GM12878 (cell line): ENCODE measurements at regions not wholly inside any gene's neighbourhood (a gene's known extent, or its start where the extent isn't known, plus 50 kb on each side); places are given as distances from the start of the nearest gene placed in this dataset.
A peak's percentile ranks its signal among the peaks of the same experiment; 100 is the strongest.

Source experiments
- BCL11A ChIP-seq: IDR thresholded peaks from 2 replicates; pipeline ENCODE4 v1.6.1; 2011; ENCODE audit warnings: low read depth, low read length
- BHLHE40 ChIP-seq, 2 experiments: fragments of 450-650 bp in 1 of 2; IDR thresholded peaks; 2 replicates each; pipeline ENCODE4 v1.6.1; 2011 to 2017; ENCODE audit warnings: low read depth in 2 of 2, borderline replicate concordance in 1 of 2, improper control_type of control experiment in 1 of 2, low read length in 1 of 2, mild to moderate bottlenecking in 1 of 2
- CHD4 ChIP-seq: fragments of 200-600 bp; sonication (generic); IDR thresholded peaks from 2 replicates; pipeline ENCODE4 v1.6.1; 2016; ENCODE audit warnings: mild to moderate bottlenecking
- DPF2 ChIP-seq: fragments of 450-650 bp; IDR thresholded peaks from 2 replicates; pipeline ENCODE4 v1.6.1; 2017; ENCODE audit warnings: mild to moderate bottlenecking
- EP300 ChIP-seq, 2 experiments: fragments of 150-350 bp in 1 of 2; IDR thresholded peaks; 2 replicates each; pipeline ENCODE4 v1.6.1; 2011 to 2012; ENCODE audit warnings: low read depth in 2 of 2, low read length in 2 of 2, borderline replicate concordance in 1 of 2, improper control_type of control experiment in 1 of 2, inconsistent platforms in 1 of 2; ENCODE audit not compliant: control insufficient read depth in 1 of 2
- ESRRA ChIP-seq: IDR thresholded peaks from 2 replicates; pipeline ENCODE4 v1.6.1; 2012; ENCODE audit warnings: mild to moderate bottlenecking, low read length, improper control_type of control experiment
- FOXM1 ChIP-seq: IDR thresholded peaks from 2 replicates; pipeline ENCODE4 v1.6.1; 2012; ENCODE audit warnings: low read depth, mild to moderate bottlenecking, inconsistent platforms, low read length, moderate library complexity
- MEF2A ChIP-seq: IDR thresholded peaks from 2 replicates; pipeline ENCODE4 v1.6.1; 2011; ENCODE audit warnings: low read depth, mild to moderate bottlenecking, low read length, moderate library complexity; ENCODE audit not compliant: insufficient read depth
- MTA3 ChIP-seq: IDR thresholded peaks from 2 replicates; pipeline ENCODE4 v1.6.1; 2012; ENCODE audit warnings: low read length, inconsistent platforms, borderline replicate concordance
- NFYB ChIP-seq: IDR thresholded peaks from 2 replicates; pipeline ENCODE4 v1.6.1; 2011; ENCODE audit warnings: low read depth, mild to moderate bottlenecking, low read length, improper control_type of control experiment, moderate library complexity; ENCODE audit not compliant: insufficient read depth
- PAX5 ChIP-seq: IDR thresholded peaks from 2 replicates; pipeline ENCODE4 v1.6.1; 2011; ENCODE audit warnings: low read depth, low read length, borderline replicate concordance
- PAX8 ChIP-seq: fragments of 450-650 bp; IDR thresholded peaks from 2 replicates; pipeline ENCODE4 v1.6.1; 2017; ENCODE audit warnings: mild to moderate bottlenecking, moderate library complexity
- RAD21 ChIP-seq: IDR thresholded peaks from 2 replicates; pipeline ENCODE4 v1.6.1; 2011; ENCODE audit warnings: mild to moderate bottlenecking, low read depth, low read length, moderate library complexity; ENCODE audit not compliant: insufficient read depth
- SRF ChIP-seq, 2 experiments: IDR thresholded peaks; 2 replicates each; pipeline ENCODE4 v1.6.1; 2011; ENCODE audit warnings: low read depth in 2 of 2, low read length in 2 of 2, mild to moderate bottlenecking in 1 of 2, moderate library complexity in 1 of 2
- TF ChIP-seq, protein P1 (sequence below): fragments of 150-350 bp; IDR thresholded peaks from 2 replicates; pipeline ENCODE4 v1.6.1; 2014; ENCODE audit warnings: mild to moderate bottlenecking, low read depth, low read length
- TF ChIP-seq, protein P2 (sequence below): IDR thresholded peaks from 2 replicates; pipeline ENCODE4 v1.6.1; 2011; ENCODE audit warnings: borderline replicate concordance, low read depth, mild to moderate bottlenecking, moderate library complexity, low read length; ENCODE audit not compliant: insufficient read depth, poor library complexity, severe bottlenecking
- TF ChIP-seq, protein P3 (sequence below): IDR thresholded peaks from 2 replicates; pipeline ENCODE4 v1.6.1; 2012; ENCODE audit warnings: low read depth, low read length, improper control_type of control experiment
- TF ChIP-seq, protein P4 (sequence below): fragments of 450-650 bp; IDR thresholded peaks from 2 replicates; pipeline ENCODE4 v1.6.1; 2017; ENCODE audit warnings: mild to moderate bottlenecking, moderate library complexity

DNA sequence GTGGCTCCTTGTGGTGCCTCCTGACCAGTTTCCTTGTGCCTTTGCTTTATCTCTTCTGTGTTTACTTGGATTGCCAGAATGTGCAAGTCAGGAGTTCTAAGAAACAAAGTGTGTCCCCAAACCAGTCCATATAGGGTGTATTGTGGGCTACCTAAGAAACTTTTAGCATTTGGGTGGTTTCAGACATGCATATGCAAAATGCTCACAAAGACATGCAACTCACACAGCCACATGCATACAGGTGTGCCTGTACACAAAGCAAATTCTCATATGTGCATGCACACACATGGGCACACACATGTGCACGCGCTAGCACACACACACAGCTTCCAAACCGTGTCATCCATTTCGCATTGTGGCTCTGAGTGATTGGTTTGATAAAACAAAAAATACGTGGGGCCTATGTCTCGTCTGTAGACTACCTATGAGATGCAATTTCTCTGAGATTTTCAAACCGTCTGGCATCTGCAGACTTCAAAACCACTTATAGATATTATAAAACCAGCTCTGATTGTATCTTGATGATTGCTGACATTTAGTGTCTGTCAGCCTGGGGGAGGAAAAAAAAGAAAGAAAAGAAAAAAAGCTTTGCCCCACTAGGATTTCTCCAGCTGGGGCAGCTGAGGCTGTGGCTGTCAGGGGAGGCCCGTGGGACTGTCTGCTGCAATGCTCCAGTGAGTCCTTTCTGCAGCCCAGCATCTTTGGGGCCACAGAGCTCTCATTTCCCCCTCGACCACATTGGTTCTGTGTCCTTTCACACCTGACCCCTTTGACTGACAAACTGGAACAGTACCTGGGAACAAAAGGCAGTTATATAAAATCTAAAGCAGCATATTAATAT, 556.1 kb downstream of the CMPK2 start (continued):
- TF ChIP-seq, protein P1, sequence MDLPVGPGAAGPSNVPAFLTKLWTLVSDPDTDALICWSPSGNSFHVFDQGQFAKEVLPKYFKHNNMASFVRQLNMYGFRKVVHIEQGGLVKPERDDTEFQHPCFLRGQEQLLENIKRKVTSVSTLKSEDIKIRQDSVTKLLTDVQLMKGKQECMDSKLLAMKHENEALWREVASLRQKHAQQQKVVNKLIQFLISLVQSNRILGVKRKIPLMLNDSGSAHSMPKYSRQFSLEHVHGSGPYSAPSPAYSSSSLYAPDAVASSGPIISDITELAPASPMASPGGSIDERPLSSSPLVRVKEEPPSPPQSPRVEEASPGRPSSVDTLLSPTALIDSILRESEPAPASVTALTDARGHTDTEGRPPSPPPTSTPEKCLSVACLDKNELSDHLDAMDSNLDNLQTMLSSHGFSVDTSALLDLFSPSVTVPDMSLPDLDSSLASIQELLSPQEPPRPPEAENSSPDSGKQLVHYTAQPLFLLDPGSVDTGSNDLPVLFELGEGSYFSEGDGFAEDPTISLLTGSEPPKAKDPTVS, result no peak
- TF ChIP-seq BCL11A, result no peak
- peak; percentile 79; the same call in 1 of the 2 replicates for TF ChIP-seq PAX5
- TF ChIP-seq EP300 (IDR thresholded peaks at IDR 0.05; ENCODE audit: borderline replicate concordance in 1 of 2, control insufficient read depth in 1 of 2, low read depth in 2 of 2, low read length in 2 of 2), result 0 out of 4 replicates have a peak, but pooled peaks of 1 of the 2 experiments have one; percentile 26
- no peak for TF ChIP-seq NFYB
- TF ChIP-seq BHLHE40 (IDR thresholded peaks at IDR 0.05; ENCODE audit: borderline replicate concordance in 1 of 2, low read depth in 2 of 2, low read length in 1 of 2), result no peak; a peak in 1 of 4 replicates
- peak; percentile 20; the same call in 1 of the 2 replicates for TF ChIP-seq RAD21
- 0 out of 2 replicates have a peak, but pooled peaks have one; percentile 11 for TF ChIP-seq MEF2A
- no peak for TF ChIP-seq PAX8
- no peak for TF ChIP-seq MTA3
- TF ChIP-seq SRF (IDR thresholded peaks at IDR 0.05; ENCODE audit: low read depth in 2 of 2, low read length in 2 of 2), result no peak
- TF ChIP-seq ESRRA, result no peak
- TF ChIP-seq, protein P2, sequence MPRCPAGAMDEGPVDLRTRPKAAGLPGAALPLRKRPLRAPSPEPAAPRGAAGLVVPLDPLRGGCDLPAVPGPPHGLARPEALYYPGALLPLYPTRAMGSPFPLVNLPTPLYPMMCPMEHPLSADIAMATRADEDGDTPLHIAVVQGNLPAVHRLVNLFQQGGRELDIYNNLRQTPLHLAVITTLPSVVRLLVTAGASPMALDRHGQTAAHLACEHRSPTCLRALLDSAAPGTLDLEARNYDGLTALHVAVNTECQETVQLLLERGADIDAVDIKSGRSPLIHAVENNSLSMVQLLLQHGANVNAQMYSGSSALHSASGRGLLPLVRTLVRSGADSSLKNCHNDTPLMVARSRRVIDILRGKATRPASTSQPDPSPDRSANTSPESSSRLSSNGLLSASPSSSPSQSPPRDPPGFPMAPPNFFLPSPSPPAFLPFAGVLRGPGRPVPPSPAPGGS, result peak; percentile 46
- TF ChIP-seq DPF2, result no peak
- TF ChIP-seq FOXM1, result 0 out of 2 replicates have a peak, but pooled peaks have one; percentile 23
- TF ChIP-seq, protein P3, sequence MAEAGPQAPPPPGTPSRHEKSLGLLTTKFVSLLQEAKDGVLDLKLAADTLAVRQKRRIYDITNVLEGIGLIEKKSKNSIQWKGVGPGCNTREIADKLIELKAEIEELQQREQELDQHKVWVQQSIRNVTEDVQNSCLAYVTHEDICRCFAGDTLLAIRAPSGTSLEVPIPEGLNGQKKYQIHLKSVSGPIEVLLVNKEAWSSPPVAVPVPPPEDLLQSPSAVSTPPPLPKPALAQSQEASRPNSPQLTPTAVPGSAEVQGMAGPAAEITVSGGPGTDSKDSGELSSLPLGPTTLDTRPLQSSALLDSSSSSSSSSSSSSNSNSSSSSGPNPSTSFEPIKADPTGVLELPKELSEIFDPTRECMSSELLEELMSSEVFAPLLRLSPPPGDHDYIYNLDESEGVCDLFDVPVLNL, result no peak
- TF ChIP-seq, protein P4, sequence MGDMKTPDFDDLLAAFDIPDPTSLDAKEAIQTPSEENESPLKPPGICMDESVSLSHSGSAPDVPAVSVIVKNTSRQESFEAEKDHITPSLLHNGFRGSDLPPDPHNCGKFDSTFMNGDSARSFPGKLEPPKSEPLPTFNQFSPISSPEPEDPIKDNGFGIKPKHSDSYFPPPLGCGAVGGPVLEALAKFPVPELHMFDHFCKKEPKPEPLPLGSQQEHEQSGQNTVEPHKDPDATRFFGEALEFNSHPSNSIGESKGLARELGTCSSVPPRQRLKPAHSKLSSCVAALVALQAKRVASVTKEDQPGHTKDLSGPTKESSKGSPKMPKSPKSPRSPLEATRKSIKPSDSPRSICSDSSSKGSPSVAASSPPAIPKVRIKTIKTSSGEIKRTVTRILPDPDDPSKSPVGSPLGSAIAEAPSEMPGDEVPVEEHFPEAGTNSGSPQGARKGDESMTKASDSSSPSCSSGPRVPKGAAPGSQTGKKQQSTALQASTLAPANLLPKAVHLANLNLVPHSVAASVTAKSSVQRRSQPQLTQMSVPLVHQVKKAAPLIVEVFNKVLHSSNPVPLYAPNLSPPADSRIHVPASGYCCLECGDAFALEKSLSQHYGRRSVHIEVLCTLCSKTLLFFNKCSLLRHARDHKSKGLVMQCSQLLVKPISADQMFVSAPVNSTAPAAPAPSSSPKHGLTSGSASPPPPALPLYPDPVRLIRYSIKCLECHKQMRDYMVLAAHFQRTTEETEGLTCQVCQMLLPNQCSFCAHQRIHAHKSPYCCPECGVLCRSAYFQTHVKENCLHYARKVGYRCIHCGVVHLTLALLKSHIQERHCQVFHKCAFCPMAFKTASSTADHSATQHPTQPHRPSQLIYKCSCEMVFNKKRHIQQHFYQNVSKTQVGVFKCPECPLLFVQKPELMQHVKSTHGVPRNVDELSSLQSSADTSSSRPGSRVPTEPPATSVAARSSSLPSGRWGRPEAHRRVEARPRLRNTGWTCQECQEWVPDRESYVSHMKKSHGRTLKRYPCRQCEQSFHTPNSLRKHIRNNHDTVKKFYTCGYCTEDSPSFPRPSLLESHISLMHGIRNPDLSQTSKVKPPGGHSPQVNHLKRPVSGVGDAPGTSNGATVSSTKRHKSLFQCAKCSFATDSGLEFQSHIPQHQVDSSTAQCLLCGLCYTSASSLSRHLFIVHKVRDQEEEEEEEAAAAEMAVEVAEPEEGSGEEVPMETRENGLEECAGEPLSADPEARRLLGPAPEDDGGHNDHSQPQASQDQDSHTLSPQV, result no peak
- no peak for TF ChIP-seq CHD4
